ENCODE measurements at regions not wholly inside any gene's neighbourhood (a gene's known extent, or its start where the extent isn't known, plus 50 kb on each side); places are given as distances from the start of the nearest gene placed in this dataset.

- FAIRE-seq, result no peak
Measured at GRCh38 chr5:68000805-68001204, 214.8 kb upstream of the PIK3R1 start.

GRCh38 chr5:67999391-67999790, 216.2 kb upstream of the PIK3R1 start:
- dilution Hi-C loops (cut with MboI; ENCODE audit: extremely low pct_ligation_motif_present, low sequenced_read_pairs), result no loop called here
- no peak overlapping the region for H3K27ac ChIP-seq (ENCODE audit: control insufficient read depth, insufficient read depth, low read length)
- FAIRE-seq, result no peak

More at GRCh38 chr5:68000805-68001204, 214.8 kb upstream of the PIK3R1 start:
- H4K20me1 ChIP-seq (ENCODE audit: control insufficient read depth, extremely low read depth, insufficient read depth, low read length), result no peaks in the 10 kb centered on the region
- H3K4me3 ChIP-seq (ENCODE audit: control insufficient read depth in 2 of 3, extremely low read depth in 1 of 3, insufficient read depth in 2 of 3, low read depth in 1 of 3, low read length in 3 of 3), result no peak overlapping the region
- H3K4me2 ChIP-seq (ENCODE audit: control insufficient read depth, extremely low read depth, insufficient read depth, low read depth, low read length), result no peak overlapping the region
- H2AFZ ChIP-seq (ENCODE audit: control insufficient read depth, low read length), result no peak overlapping the region
- H3K9me1 ChIP-seq (ENCODE audit: control insufficient read depth, extremely low read depth, insufficient read depth, low read length), result no peaks in the 10 kb centered on the region
- no peak overlapping the region for H3K9ac ChIP-seq (ENCODE audit: control insufficient read depth, extremely low read depth, insufficient read depth, low read length)
- TF ChIP-seq CTCF (optimal IDR thresholded peaks at IDR 0.05 in 1 of 3, IDR thresholded peaks at IDR 0.05 in 1 of 3, conservative IDR thresholded peaks at IDR 0.05 in 1 of 3; ENCODE audit: extremely low read depth in 1 of 3, insufficient read depth in 2 of 3, low read length in 3 of 3), result no peak
- no peaks in the 10 kb centered on the region for H3K27me3 ChIP-seq (ENCODE audit: control insufficient read depth, extremely low read depth, insufficient read depth, low read length)
- H3K36me3 ChIP-seq (ENCODE audit: control insufficient read depth in 2 of 2, extremely low read depth in 1 of 2, insufficient read depth in 2 of 2, low read length in 2 of 2), result no peaks in the 10 kb centered on the region
- dilution Hi-C loops (cut with MboI; ENCODE audit: extremely low pct_ligation_motif_present, low sequenced_read_pairs), result no loop called here
- no peaks in the 10 kb centered on the region for H3K9me3 ChIP-seq (ENCODE audit: control insufficient read depth, low read depth, low read length)
- H3K27ac ChIP-seq (ENCODE audit: control insufficient read depth, insufficient read depth, low read length), result no peak overlapping the region
- DNase-seq (ENCODE audit: low read depth, low spot score), result no peak
- no peaks in the 10 kb centered on the region for H3K4me1 ChIP-seq (ENCODE audit: control insufficient read depth, extremely low read depth, insufficient read depth, low read length)
- no peaks in the 10 kb centered on the region for H3K79me2 ChIP-seq (ENCODE audit: control insufficient read depth, insufficient read depth, low read length)

More at GRCh38 chr5:67999391-67999790, 216.2 kb upstream of the PIK3R1 start:
- Histone ChIP-seq H3K27me3 (ENCODE audit: control insufficient read depth, extremely low read depth, insufficient read depth, low read length) (no peaks in the 10 kb centered on the region), H3K79me2 (ENCODE audit: control insufficient read depth, insufficient read depth, low read length) (no peaks in the 10 kb centered on the region), H3K9me1 (ENCODE audit: control insufficient read depth, extremely low read depth, insufficient read depth, low read length) (no peaks in the 10 kb centered on the region), H3K4me1 (ENCODE audit: control insufficient read depth, extremely low read depth, insufficient read depth, low read length) (no peaks in the 10 kb centered on the region), H3K9me3 (ENCODE audit: control insufficient read depth, low read depth, low read length) (no peaks in the 10 kb centered on the region), H2AFZ (ENCODE audit: control insufficient read depth, low read length) (no peak overlapping the region), H3K4me2 (ENCODE audit: control insufficient read depth, extremely low read depth, insufficient read depth, low read depth, low read length) (no peak overlapping the region), H3K9ac (ENCODE audit: control insufficient read depth, extremely low read depth, insufficient read depth, low read length) (no peak overlapping the region), H3K36me3 (ENCODE audit: control insufficient read depth in 2 of 2, extremely low read depth in 1 of 2, insufficient read depth in 2 of 2, low read length in 2 of 2) (no peaks in the 10 kb centered on the region), H3K4me3 (ENCODE audit: control insufficient read depth in 2 of 3, extremely low read depth in 1 of 3, insufficient read depth in 2 of 3, low read depth in 1 of 3, low read length in 3 of 3) (no peak overlapping the region), H4K20me1 (ENCODE audit: control insufficient read depth, extremely low read depth, insufficient read depth, low read length) (no peaks in the 10 kb centered on the region)
- TF ChIP-seq EZH2 (IDR thresholded peaks at IDR 0.05; ENCODE audit: low read length) (no peak), CTCF (optimal IDR thresholded peaks at IDR 0.05 in 1 of 3, IDR thresholded peaks at IDR 0.05 in 1 of 3, conservative IDR thresholded peaks at IDR 0.05 in 1 of 3; ENCODE audit: extremely low read depth in 1 of 3, insufficient read depth in 2 of 3, low read length in 3 of 3) (no peak)
- no peak for DNase-seq (ENCODE audit: low read depth, low spot score)
